ENCODE measurements at regions not wholly inside any gene's neighbourhood (a gene's known extent, or its start where the extent isn't known, plus 50 kb on each side); places are given as distances from the start of the nearest gene placed in this dataset.

- TF ChIP-seq, protein P1, sequence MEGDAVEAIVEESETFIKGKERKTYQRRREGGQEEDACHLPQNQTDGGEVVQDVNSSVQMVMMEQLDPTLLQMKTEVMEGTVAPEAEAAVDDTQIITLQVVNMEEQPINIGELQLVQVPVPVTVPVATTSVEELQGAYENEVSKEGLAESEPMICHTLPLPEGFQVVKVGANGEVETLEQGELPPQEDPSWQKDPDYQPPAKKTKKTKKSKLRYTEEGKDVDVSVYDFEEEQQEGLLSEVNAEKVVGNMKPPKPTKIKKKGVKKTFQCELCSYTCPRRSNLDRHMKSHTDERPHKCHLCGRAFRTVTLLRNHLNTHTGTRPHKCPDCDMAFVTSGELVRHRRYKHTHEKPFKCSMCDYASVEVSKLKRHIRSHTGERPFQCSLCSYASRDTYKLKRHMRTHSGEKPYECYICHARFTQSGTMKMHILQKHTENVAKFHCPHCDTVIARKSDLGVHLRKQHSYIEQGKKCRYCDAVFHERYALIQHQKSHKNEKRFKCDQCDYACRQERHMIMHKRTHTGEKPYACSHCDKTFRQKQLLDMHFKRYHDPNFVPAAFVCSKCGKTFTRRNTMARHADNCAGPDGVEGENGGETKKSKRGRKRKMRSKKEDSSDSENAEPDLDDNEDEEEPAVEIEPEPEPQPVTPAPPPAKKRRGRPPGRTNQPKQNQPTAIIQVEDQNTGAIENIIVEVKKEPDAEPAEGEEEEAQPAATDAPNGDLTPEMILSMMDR (IDR thresholded peaks at IDR 0.05): no peak
- no peak for TF ChIP-seq EZH2 (IDR thresholded peaks at IDR 0.05; ENCODE audit: borderline replicate concordance, insufficient read depth, low read depth, low read length, poor library complexity, severe bottlenecking)
Observed at GRCh38 chr4:36944232-36944631, 300.3 kb upstream of the NWD2 start.

Data from B cell (primary cell).